Stimulated activated CD4-positive, alpha-beta T cell treated with anti-CD3 and anti-CD28 coated beads, Interleukin-1b, Interleukin-23, amount 100 ng/mL, for 1 hour (primary cell): ENCODE measurements at regions not wholly inside any gene's neighbourhood (a gene's known extent, or its start where the extent isn't known, plus 50 kb on each side); places are given as distances from the start of the nearest gene placed in this dataset.

ENCODE experiments used
- DNase-seq, 2 donors: peaks; one replicate each; pipeline ENCODE4 v3.0.0-alpha.2; 2020; ENCODE audit warnings: low read depth in 2 of 2

- no peak for DNase-seq
These were observed 51.3 kb upstream of the CNKSR3 start for GRCh38 chr6:154561750-154562149.

- DNase-seq: no peak
These were observed 54.8 kb upstream of the CNKSR3 start for GRCh38 chr6:154565331-154565730.

DNA sequence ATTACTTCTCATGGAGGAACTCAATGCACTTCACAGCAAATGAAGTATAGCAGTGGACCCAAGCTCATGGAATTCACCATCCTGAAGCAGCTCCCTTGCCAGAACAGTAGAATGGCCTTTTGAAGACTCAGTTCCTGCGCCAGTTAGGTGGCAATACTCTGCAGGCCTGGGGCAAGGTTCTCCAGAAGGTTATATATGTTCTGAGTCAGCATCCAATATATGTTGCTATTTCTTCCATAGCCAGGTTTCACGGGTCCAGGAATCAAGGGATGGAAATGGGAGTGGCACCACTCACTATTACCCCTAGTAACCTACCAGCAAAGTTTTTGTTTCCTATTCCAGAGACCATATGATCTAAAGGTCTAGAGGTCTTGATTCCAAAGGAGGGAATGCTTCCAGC is 56.4 kb upstream of the CNKSR3 start:
- DNase-seq: no peak

DNA sequence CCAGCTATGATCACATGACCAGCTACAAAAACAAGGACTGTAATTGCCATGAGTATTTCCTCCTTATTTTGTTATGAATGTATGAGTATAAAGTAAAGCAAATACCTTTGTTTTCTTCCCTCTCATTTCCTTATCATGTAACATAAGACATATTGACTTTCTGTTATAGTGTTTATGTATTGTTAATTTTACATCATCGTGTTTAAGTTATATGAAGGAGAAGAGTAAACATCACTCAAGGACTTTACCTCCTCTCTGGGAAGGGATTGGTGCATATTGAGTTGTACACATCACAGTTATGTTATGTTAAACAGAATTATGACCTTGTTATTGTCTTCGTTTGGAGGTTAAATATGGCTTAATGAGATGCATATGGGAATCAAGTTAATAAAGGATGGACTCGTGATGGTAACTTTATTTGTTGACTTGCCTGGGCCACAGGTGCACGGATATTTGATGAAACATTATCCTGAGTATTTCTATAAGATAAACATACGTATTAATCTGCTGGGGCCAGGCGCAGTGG is 57.3 kb upstream of the CNKSR3 start:
- DNase-seq: no peak

GRCh38 chr6:154569156-154569862 is 58.8 kb upstream of the CNKSR3 start:
- no peak for DNase-seq

- DNase-seq: no peak
These were observed 60.0 kb upstream of the CNKSR3 start for GRCh38 chr6:154570505-154570904.

DNA sequence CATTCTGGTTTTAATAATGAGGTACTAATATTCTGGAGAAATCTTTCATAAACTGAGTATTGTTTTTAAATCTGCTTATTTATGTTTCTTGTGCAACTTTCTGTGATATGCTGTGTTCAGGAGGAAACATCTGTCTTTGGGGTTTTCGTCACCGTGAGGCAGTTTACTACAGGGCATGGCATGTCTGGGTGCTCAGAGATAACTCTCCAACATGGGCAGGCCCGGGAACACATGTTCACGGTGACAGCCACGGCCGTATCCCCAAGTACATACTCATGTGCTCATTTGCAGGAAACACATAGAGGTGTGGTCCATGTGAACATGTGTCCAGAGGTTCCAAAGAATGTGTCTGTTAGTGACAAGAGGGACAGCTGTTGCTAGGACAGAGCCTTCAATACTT is 62.1 kb upstream of the CNKSR3 start:
- DNase-seq: no peak

GRCh38 chr6:154578004-154578559 is 67.6 kb upstream of the CNKSR3 start:
- no peak for DNase-seq

DNA sequence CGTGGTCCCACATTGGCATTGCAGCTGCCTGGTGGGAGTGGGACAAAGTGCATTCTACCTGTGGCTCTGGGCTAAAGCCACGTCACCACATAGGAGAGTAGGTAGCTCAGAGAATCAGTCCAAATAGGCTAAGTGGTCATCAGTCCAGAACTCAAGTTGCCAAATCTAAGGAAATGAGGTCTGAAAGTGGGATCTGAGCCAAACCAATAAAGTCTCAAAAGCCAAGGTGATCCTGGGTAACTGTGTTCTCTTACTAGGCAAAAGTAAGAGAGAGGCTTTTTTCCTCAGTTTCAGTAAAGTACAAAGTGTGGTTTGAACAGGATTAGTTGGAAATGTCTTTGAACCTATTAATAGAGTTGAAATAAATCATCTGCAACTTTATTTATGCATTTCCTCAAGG is 68.6 kb upstream of the CNKSR3 start:
- no peak for DNase-seq

DNA sequence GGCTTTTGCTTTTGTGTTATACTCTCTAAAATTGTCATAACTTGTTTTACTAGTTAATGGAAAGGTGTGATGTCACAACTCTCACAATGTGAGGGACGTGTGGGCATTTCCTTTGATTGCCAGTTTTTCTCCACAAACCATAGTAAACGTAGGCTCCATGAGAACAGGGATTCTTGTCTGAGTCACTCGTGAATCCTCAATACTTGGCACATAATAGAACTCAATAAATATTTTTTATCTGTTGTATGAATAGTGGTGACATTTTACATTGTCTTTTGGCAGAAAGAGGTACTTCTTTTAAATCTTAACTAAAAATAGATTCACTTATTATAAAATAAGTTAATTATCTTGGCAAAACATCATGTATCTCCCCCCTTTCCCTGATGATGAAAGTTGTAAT is 69.0 kb upstream of the CNKSR3 start:
- DNase-seq: no peak

DNA sequence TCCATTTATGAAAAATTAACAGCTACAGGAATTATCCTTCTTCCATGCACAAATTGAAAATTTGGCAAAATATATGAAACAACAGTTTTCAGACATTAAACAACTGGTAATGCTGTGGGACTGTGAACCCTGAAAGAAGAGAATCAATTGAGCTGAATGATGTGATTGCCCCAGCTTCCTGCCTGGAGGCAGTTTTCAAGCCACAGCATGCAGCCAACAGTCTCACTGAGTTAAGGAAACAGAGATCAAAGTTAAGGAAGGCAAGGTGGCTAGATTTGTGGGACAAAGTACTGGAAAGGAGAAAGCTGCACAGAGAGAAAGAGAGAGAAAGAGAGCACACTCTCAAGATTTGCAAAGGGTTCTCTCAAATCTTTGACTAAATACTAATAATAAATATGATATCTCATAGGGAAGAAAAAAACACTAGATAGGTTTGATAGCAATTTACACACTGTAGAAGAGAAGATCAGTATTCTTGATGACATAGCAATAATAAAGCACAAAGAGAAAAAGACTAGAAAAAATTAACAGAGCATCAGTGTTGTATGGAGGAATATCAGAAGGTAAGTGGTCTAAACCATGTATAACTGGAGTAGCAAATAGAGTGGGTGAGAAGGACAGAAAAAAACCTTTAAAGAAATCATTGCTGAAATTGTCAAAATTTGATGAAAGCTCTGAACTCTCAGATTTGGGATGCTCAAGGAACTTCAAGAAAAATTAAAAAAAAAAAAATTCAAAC is 70.1 kb upstream of the CNKSR3 start:
- no peak for DNase-seq

GRCh38 chr6:154582696-154583095 is 72.2 kb upstream of the CNKSR3 start:
- no peak for DNase-seq

DNA sequence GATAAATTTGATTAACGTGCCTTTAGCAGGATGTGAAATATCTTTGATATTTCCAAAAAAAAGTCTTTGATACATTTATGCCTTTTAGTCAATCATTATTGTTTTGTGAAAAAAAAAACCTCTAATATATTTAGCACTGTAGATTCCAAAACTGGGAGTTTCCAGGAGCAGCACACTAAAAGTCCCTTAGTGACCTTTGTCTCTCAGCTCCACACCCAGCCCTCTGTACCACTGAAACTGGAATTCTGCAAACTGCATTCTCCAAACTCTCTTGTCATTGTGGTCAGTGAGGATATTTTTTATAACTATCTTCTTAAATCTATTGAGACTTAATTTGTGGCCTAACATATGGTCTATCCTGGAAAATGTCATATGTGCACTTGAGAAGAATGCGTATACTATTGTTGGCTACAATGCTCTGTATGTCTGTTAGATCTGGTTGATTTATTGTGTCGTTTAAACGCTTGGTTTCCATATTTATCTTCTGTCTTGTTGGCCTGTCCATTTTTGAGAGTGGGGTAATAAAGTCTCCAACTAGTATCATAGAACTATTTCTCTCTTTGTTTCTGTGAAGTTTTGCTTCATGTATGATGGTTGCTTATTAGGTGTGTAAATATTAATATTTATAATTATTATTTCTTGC is 73.2 kb upstream of the CNKSR3 start:
- no peak for DNase-seq

- DNase-seq: no peak
These were observed 80.3 kb upstream of the CNKSR3 start for GRCh38 chr6:154590756-154591155.

GRCh38 chr6:154591234-154591633 is 80.7 kb upstream of the CNKSR3 start:
- no peak for DNase-seq

GRCh38 chr6:154592199-154592860 is 81.8 kb upstream of the CNKSR3 start:
- no peak for DNase-seq

- no peak for DNase-seq
These were observed 82.6 kb upstream of the CNKSR3 start for GRCh38 chr6:154593122-154593521.

DNA sequence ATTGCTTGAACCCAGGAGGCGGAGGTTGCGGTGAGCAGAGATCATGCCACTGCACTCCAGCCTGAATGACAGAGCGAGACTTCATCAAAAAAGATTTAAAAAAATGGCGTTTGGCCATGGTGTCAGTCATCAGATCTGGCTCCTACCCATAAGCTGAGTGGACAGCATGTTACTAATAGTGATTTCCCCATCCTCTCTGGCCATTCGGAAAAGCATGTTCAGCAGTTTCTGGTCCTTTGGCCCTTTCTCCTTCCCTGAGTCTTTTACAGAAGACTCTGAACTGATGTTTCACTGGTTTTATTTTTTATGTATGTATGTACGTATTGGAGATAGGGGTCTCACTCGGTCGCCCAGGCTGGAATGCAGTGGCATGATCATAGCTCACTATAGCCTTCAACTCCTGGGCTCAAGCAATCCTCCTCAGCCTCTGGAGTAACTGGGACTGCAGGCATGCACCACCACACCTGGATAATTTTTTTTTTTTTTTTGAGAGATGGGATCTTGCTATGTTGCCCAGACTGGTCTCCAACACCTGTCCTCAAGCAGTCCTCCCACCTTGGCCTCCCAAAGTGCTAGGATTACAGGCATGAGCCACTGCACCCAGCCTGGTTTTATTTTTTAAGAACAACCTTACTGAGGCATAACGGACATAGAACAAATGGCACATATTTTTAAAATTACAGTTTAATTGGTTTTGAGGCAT is 84.2 kb upstream of the CNKSR3 start:
- no peak for DNase-seq

GRCh38 chr6:154595538-154595937 is 85.1 kb upstream of the CNKSR3 start:
- no peak for DNase-seq

DNA sequence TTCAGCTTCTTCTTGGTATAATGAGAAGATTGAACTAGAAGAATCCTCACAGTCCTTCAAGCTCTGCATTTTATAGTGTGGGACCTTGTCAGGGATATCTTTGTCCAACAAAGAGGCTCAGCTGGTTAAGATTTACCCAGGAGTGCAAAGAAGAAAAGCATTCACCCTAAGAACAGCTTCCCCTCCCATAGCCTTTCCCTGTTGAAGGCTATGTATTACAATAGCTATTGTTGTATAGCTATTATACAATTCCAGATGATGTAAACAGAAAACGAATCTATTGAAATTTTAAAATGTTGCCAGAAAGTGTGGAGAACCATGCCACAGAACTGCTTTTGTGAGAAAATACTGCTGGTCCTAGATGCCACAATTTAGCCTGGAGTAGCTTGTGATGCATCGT is 85.5 kb upstream of the CNKSR3 start:
- DNase-seq: no peak

GRCh38 chr6:154596701-154597100 is 86.2 kb upstream of the CNKSR3 start:
- DNase-seq: no peak
